ENCODE measurements at regions not wholly inside any gene's neighbourhood (a gene's known extent, or its start where the extent isn't known, plus 50 kb on each side); places are given as distances from the start of the nearest gene placed in this dataset.

GRCh38 chr5:74430631-74431289 lies 209.8 kb downstream of the ENC1 start:
- Mint-ChIP-seq H3K4me3 (no peak overlapping the region), H3K27me3 (ENCODE audit: insufficient read depth, low read depth) (peaks cover 7% of the 10 kb centered on the region), H3K4me1 (peaks cover 32% of the 10 kb centered on the region)

GRCh38 chr5:74429495-74429894 lies 211.0 kb downstream of the ENC1 start:
- DNase-seq (ENCODE audit: low spot score) = no peak
- no peak overlapping the region for H3K9ac ChIP-seq
- Mint-ChIP-seq H3K27ac (no peak overlapping the region), H3K27me3 (ENCODE audit: insufficient read depth, low read depth) (peaks cover 8% of the 10 kb centered on the region), H3K36me3 (peaks cover 2% of the 10 kb centered on the region), H3K4me3 (no peak overlapping the region), H3K4me1 (peaks cover 27% of the 10 kb centered on the region), H3K9me3 (peaks cover 25% of the 10 kb centered on the region)
- H3K4me1 ChIP-seq = peaks cover 34% of the 10 kb centered on the region
- no peaks in the 10 kb centered on the region for H3K27me3 ChIP-seq
- no peak for TF ChIP-seq EZH2phosphoT487 (IDR thresholded peaks at IDR 0.05)
- no peak for TF ChIP-seq EZH2 (IDR thresholded peaks at IDR 0.05)
- no peak for TF ChIP-seq CTCF (IDR thresholded peaks at IDR 0.05)
- H4K20me1 ChIP-seq (ENCODE audit: low read depth) = no peaks in the 10 kb centered on the region
- peaks cover 29% of the 10 kb centered on the region for H3F3A ChIP-seq (ENCODE audit: low read depth)
- no peaks in the 10 kb centered on the region for H3K79me2 ChIP-seq (ENCODE audit: low read depth)
- H3K27ac ChIP-seq = no peak overlapping the region
- no peaks in the 10 kb centered on the region for H3K36me3 ChIP-seq
- no peak overlapping the region for H3K4me3 ChIP-seq
- H3K4me2 ChIP-seq = no peak overlapping the region
- no peaks in the 10 kb centered on the region for H3K9me3 ChIP-seq (ENCODE audit: low read depth)
- no peak overlapping the region for H2AFZ ChIP-seq (replicated peaks)

More at GRCh38 chr5:74430631-74431289, 209.8 kb downstream of the ENC1 start:
- H2AFZ ChIP-seq (replicated peaks) = no peak overlapping the region
- H3K36me3 ChIP-seq = no peaks in the 10 kb centered on the region
- peaks cover 42% of the 10 kb centered on the region for H3K4me1 ChIP-seq
- Mint-ChIP-seq H3K9me3 (peaks cover 25% of the 10 kb centered on the region), H3K27ac (no peak overlapping the region), H3K36me3 (peaks cover 2% of the 10 kb centered on the region)
- no peak overlapping the region for H3K27ac ChIP-seq
- no peaks in the 10 kb centered on the region for H3K9me3 ChIP-seq (ENCODE audit: low read depth)
- H4K20me1 ChIP-seq (ENCODE audit: low read depth) = no peaks in the 10 kb centered on the region
- H3K4me3 ChIP-seq = no peak overlapping the region
- H3F3A ChIP-seq (ENCODE audit: low read depth) = peaks cover 36% of the 10 kb centered on the region
- H3K4me2 ChIP-seq = no peak overlapping the region
- no peaks in the 10 kb centered on the region for H3K27me3 ChIP-seq
- H3K79me2 ChIP-seq (ENCODE audit: low read depth) = no peaks in the 10 kb centered on the region
- TF ChIP-seq EZH2phosphoT487 (IDR thresholded peaks at IDR 0.05) (no peak), EZH2 (IDR thresholded peaks at IDR 0.05) (no peak), CTCF (IDR thresholded peaks at IDR 0.05) (no peak)
- DNase-seq (ENCODE audit: low spot score) = no peak
- H3K9ac ChIP-seq = no peak overlapping the region

GRCh38 chr5:74428876-74429275 lies 211.7 kb downstream of the ENC1 start:
- H3K9ac ChIP-seq = no peak overlapping the region
- no peaks in the 10 kb centered on the region for H3K36me3 ChIP-seq
- no peak for DNase-seq (ENCODE audit: low spot score)
- H3K79me2 ChIP-seq (ENCODE audit: low read depth) = no peaks in the 10 kb centered on the region
- Mint-ChIP-seq H3K4me3 (no peak overlapping the region), H3K27ac (no peak overlapping the region), H3K4me1 (peaks cover 21% of the 10 kb centered on the region), H3K27me3 (ENCODE audit: insufficient read depth, low read depth) (peaks cover 8% of the 10 kb centered on the region), H3K9me3 (peaks cover 25% of the 10 kb centered on the region), H3K36me3 (peaks cover 2% of the 10 kb centered on the region)
- peaks cover 28% of the 10 kb centered on the region for H3K4me1 ChIP-seq
- no peaks in the 10 kb centered on the region for H3K27me3 ChIP-seq
- no peaks in the 10 kb centered on the region for H3K9me3 ChIP-seq (ENCODE audit: low read depth)
- H3F3A ChIP-seq (ENCODE audit: low read depth) = peaks cover 23% of the 10 kb centered on the region
- H3K4me2 ChIP-seq = no peak overlapping the region
- H2AFZ ChIP-seq (replicated peaks) = no peak overlapping the region
- H3K4me3 ChIP-seq = no peak overlapping the region
- H3K27ac ChIP-seq = no peak overlapping the region
- no peak for TF ChIP-seq EZH2phosphoT487 (IDR thresholded peaks at IDR 0.05)
- H4K20me1 ChIP-seq (ENCODE audit: low read depth) = no peaks in the 10 kb centered on the region

GRCh38 chr5:74428275-74428674 lies 212.3 kb downstream of the ENC1 start:
- DNase-seq (ENCODE audit: low spot score) = no peak
- Mint-ChIP-seq H3K36me3 (peaks cover 2% of the 10 kb centered on the region), H3K4me1 (peaks cover 15% of the 10 kb centered on the region), H3K27ac (no peak overlapping the region), H3K4me3 (no peak overlapping the region), H3K9me3 (peaks cover 25% of the 10 kb centered on the region), H3K27me3 (ENCODE audit: insufficient read depth, low read depth) (peaks cover 8% of the 10 kb centered on the region)
- Histone ChIP-seq H3K27ac (no peak overlapping the region), H3K4me1 (peaks cover 22% of the 10 kb centered on the region), H2AFZ (replicated peaks) (no peak overlapping the region), H4K20me1 (ENCODE audit: low read depth) (no peaks in the 10 kb centered on the region), H3K9ac (no peak overlapping the region), H3K4me2 (no peak overlapping the region), H3K4me3 (no peak overlapping the region), H3K36me3 (no peaks in the 10 kb centered on the region), H3K9me3 (ENCODE audit: low read depth) (no peaks in the 10 kb centered on the region), H3K79me2 (ENCODE audit: low read depth) (no peaks in the 10 kb centered on the region), H3F3A (ENCODE audit: low read depth) (peaks cover 17% of the 10 kb centered on the region), H3K27me3 (no peaks in the 10 kb centered on the region)
- TF ChIP-seq EZH2 (IDR thresholded peaks at IDR 0.05) (no peak), CTCF (IDR thresholded peaks at IDR 0.05) (no peak), EZH2phosphoT487 (IDR thresholded peaks at IDR 0.05) (no peak)
